ENCODE measurements at regions not wholly inside any gene's neighbourhood (a gene's known extent, or its start where the extent isn't known, plus 50 kb on each side); places are given as distances from the start of the nearest gene placed in this dataset.

GRCh38 chr11:79744941-79745340 lies 304.1 kb upstream of the TENM4 start:
- DNase-seq, result peak; percentile 56

- no peak for DNase-seq
Observed at GRCh38 chr11:79742176-79742575, 301.3 kb upstream of the TENM4 start.

GRCh38 chr11:79739591-79739990 lies 298.8 kb upstream of the TENM4 start:
- no peak for DNase-seq

- DNase-seq, result no peak
Observed at GRCh38 chr11:79727221-79727620, 286.4 kb upstream of the TENM4 start.

- no peak for DNase-seq
Observed at GRCh38 chr11:79720115-79720514, 279.3 kb upstream of the TENM4 start.

GRCh38 chr11:79708319-79708932 lies 267.6 kb upstream of the TENM4 start:
- peak; percentile 47 for DNase-seq

GRCh38 chr11:79705648-79706047 lies 264.8 kb upstream of the TENM4 start:
- no peak for DNase-seq

- DNase-seq, result no peak
Observed at GRCh38 chr11:79702303-79702702, 261.5 kb upstream of the TENM4 start.

GRCh38 chr11:79699246-79699645 lies 258.4 kb upstream of the TENM4 start:
- no peak for DNase-seq

GRCh38 chr11:79697905-79698304 lies 257.1 kb upstream of the TENM4 start:
- no peak for DNase-seq

- DNase-seq, result peak; percentile 22
Observed at GRCh38 chr11:79694368-79694767, 253.5 kb upstream of the TENM4 start.

GRCh38 chr11:79691445-79691844 lies 250.6 kb upstream of the TENM4 start:
- DNase-seq, result no peak

GRCh38 chr11:79686703-79687419 lies 246.0 kb upstream of the TENM4 start:
- no peak for DNase-seq

GRCh38 chr11:79683930-79684329 lies 243.1 kb upstream of the TENM4 start:
- DNase-seq, result peak; percentile 37

- no peak for DNase-seq
Observed at GRCh38 chr11:79678780-79679452, 238.1 kb upstream of the TENM4 start.

- no peak for DNase-seq
Observed at GRCh38 chr11:79676396-79676795, 235.6 kb upstream of the TENM4 start.

GRCh38 chr11:79675081-79675480 lies 234.3 kb upstream of the TENM4 start:
- DNase-seq, result no peak

GRCh38 chr11:79672786-79673185 lies 232.0 kb upstream of the TENM4 start:
- no peak for DNase-seq

- DNase-seq, result no peak
Observed at GRCh38 chr11:79671401-79671800, 230.6 kb upstream of the TENM4 start.

GRCh38 chr11:79670882-79671281 lies 230.1 kb upstream of the TENM4 start:
- peak; percentile 30 for DNase-seq

- no peak for DNase-seq
Observed at GRCh38 chr11:79668575-79668974, 227.7 kb upstream of the TENM4 start.

- DNase-seq, result no peak
Observed at GRCh38 chr11:79667380-79667779, 226.6 kb upstream of the TENM4 start.

- DNase-seq, result no peak
Observed at GRCh38 chr11:79663017-79663416, 222.2 kb upstream of the TENM4 start.

GRCh38 chr11:79661373-79661772 lies 220.5 kb upstream of the TENM4 start:
- no peak for DNase-seq
